ENCODE measurements at regions not wholly inside any gene's neighbourhood (a gene's known extent, or its start where the extent isn't known, plus 50 kb on each side); places are given as distances from the start of the nearest gene placed in this dataset.

- H3K36me3 ChIP-seq (ENCODE audit: control insufficient read depth in 4 of 4, insufficient read depth in 4 of 4, low read length in 3 of 4), result no peaks in the 10 kb centered on the region
- POLR2A ChIA-PET, result no interaction called here
Measured at GRCh38 chr5:175056831-175057230, 332.4 kb downstream of the MSX2 start.

GRCh38 chr5:175054243-175054642 is 329.9 kb downstream of the MSX2 start:
- H3K27ac ChIP-seq (ENCODE audit: insufficient read depth in 1 of 2, low read depth in 1 of 2, low read length in 2 of 2, poor library complexity in 1 of 2, severe bottlenecking in 2 of 2), result no peak overlapping the region
- no peaks in the 10 kb centered on the region for H3K36me3 ChIP-seq (ENCODE audit: control insufficient read depth in 4 of 4, insufficient read depth in 4 of 4, low read length in 3 of 4)
- H3K27me3 ChIP-seq (replicated peaks in 2 of 5; ENCODE audit: control insufficient read depth in 4 of 5, insufficient read depth in 5 of 5, low read length in 4 of 5), result peaks cover 4 to 16% (median 7%) of the 10 kb centered on the region in 5 experiments
- H3K4me3 ChIP-seq (ENCODE audit: control insufficient read depth in 1 of 7, extremely low read depth in 1 of 7, insufficient read depth in 4 of 7, low read depth in 2 of 7, low read length in 6 of 7), result no peak overlapping the region
- CTCF ChIA-PET, result no interaction called here
- POLR2A ChIA-PET, result no interaction called here
- no peak for DNase-seq
- no peaks in the 10 kb centered on the region for H3K9me3 ChIP-seq (ENCODE audit: control extremely low read depth in 1 of 5, control insufficient read depth in 4 of 5, insufficient read depth in 2 of 5, low read depth in 1 of 5, low read length in 4 of 5)
- no peaks in the 10 kb centered on the region for H3K4me1 ChIP-seq (ENCODE audit: control extremely low read depth in 1 of 4, control insufficient read depth in 4 of 4, insufficient read depth in 4 of 4, low read length in 3 of 4)
- 89% methylated on average over 2 of the region's 3 CpGs for WGBS (ENCODE audit: insufficient coverage)

More at GRCh38 chr5:175056831-175057230, 332.4 kb downstream of the MSX2 start:
- no peak overlapping the region for H3K4me3 ChIP-seq (ENCODE audit: control insufficient read depth in 1 of 7, extremely low read depth in 1 of 7, insufficient read depth in 4 of 7, low read depth in 2 of 7, low read length in 6 of 7)
- no peaks in the 10 kb centered on the region for H3K9me3 ChIP-seq (ENCODE audit: control extremely low read depth in 1 of 5, control insufficient read depth in 4 of 5, insufficient read depth in 2 of 5, low read depth in 1 of 5, low read length in 4 of 5)
- peaks cover 0 to 7% (median 2%) of the 10 kb centered on the region in 4 experiments for H3K4me1 ChIP-seq (ENCODE audit: control extremely low read depth in 1 of 4, control insufficient read depth in 4 of 4, insufficient read depth in 4 of 4, low read length in 3 of 4)
- DNase-seq, result no peak
- H3K27me3 ChIP-seq (replicated peaks in 2 of 5; ENCODE audit: control insufficient read depth in 4 of 5, insufficient read depth in 5 of 5, low read length in 4 of 5), result peaks cover 4 to 17% (median 11%) of the 10 kb centered on the region in 5 experiments
- 100% methylated on average over 1 of the region's 4 CpGs for WGBS (ENCODE audit: insufficient coverage)
- H3K27ac ChIP-seq (ENCODE audit: insufficient read depth in 1 of 2, low read depth in 1 of 2, low read length in 2 of 2, poor library complexity in 1 of 2, severe bottlenecking in 2 of 2), result no peak overlapping the region
- CTCF ChIA-PET, result no interaction called here

- Histone ChIP-seq H3K27me3 (replicated peaks in 2 of 5; ENCODE audit: control insufficient read depth in 4 of 5, insufficient read depth in 5 of 5, low read length in 4 of 5) (peaks cover 2 to 10% (median 2%) of the 10 kb centered on the region in 5 experiments), H3K4me3 (ENCODE audit: control insufficient read depth in 1 of 7, extremely low read depth in 1 of 7, insufficient read depth in 4 of 7, low read depth in 2 of 7, low read length in 6 of 7) (no peak overlapping the region), H3K27ac (ENCODE audit: insufficient read depth in 1 of 2, low read depth in 1 of 2, low read length in 2 of 2, poor library complexity in 1 of 2, severe bottlenecking in 2 of 2) (no peak overlapping the region), H3K9me3 (ENCODE audit: control extremely low read depth in 1 of 5, control insufficient read depth in 4 of 5, insufficient read depth in 2 of 5, low read depth in 1 of 5, low read length in 4 of 5) (no peaks in the 10 kb centered on the region), H3K4me1 (ENCODE audit: control extremely low read depth in 1 of 4, control insufficient read depth in 4 of 4, insufficient read depth in 4 of 4, low read length in 3 of 4) (no peaks in the 10 kb centered on the region), H3K36me3 (ENCODE audit: control insufficient read depth in 4 of 4, insufficient read depth in 4 of 4, low read length in 3 of 4) (no peaks in the 10 kb centered on the region)
- 100% methylated on average over 2 of the region's 2 CpGs for WGBS (ENCODE audit: insufficient coverage)
- ChIA-PET POLR2A (no interaction called here), CTCF (no interaction called here)
- no peak for DNase-seq
Measured at GRCh38 chr5:175052351-175052750, 328.0 kb downstream of the MSX2 start.

- H3K4me1 ChIP-seq (ENCODE audit: control extremely low read depth in 1 of 4, control insufficient read depth in 4 of 4, insufficient read depth in 4 of 4, low read length in 3 of 4), result no peaks in the 10 kb centered on the region
- H3K27ac ChIP-seq (ENCODE audit: insufficient read depth in 1 of 2, low read depth in 1 of 2, low read length in 2 of 2, poor library complexity in 1 of 2, severe bottlenecking in 2 of 2), result no peak overlapping the region
- no peak overlapping the region for H3K4me3 ChIP-seq (ENCODE audit: control insufficient read depth in 1 of 7, extremely low read depth in 1 of 7, insufficient read depth in 4 of 7, low read depth in 2 of 7, low read length in 6 of 7)
- ChIA-PET CTCF (no interaction called here), POLR2A (interaction anchor here (0.6 kb wide), 1 partner anchor 16 kb away, joined by 3 read pairs; no protein-coding TSS in a partner anchor)
- no peaks in the 10 kb centered on the region for H3K9me3 ChIP-seq (ENCODE audit: control extremely low read depth in 1 of 5, control insufficient read depth in 4 of 5, insufficient read depth in 2 of 5, low read depth in 1 of 5, low read length in 4 of 5)
- 100% methylated on average over 1 of the region's 1 CpG for WGBS (ENCODE audit: insufficient coverage)
- no peak for DNase-seq
- peaks cover 0 to 3% (median 0%) of the 10 kb centered on the region in 5 experiments for H3K27me3 ChIP-seq (replicated peaks in 2 of 5; ENCODE audit: control insufficient read depth in 4 of 5, insufficient read depth in 5 of 5, low read length in 4 of 5)
- no peaks in the 10 kb centered on the region for H3K36me3 ChIP-seq (ENCODE audit: control insufficient read depth in 4 of 4, insufficient read depth in 4 of 4, low read length in 3 of 4)
Measured at GRCh38 chr5:175047048-175047447, 322.7 kb downstream of the MSX2 start.

- Histone ChIP-seq H3K27ac (ENCODE audit: insufficient read depth in 1 of 2, low read depth in 1 of 2, low read length in 2 of 2, poor library complexity in 1 of 2, severe bottlenecking in 2 of 2) (no peak overlapping the region), H3K27me3 (replicated peaks in 2 of 5; ENCODE audit: control insufficient read depth in 4 of 5, insufficient read depth in 5 of 5, low read length in 4 of 5) (peaks cover 0 to 3% (median 0%) of the 10 kb centered on the region in 5 experiments), H3K4me3 (ENCODE audit: control insufficient read depth in 1 of 7, extremely low read depth in 1 of 7, insufficient read depth in 4 of 7, low read depth in 2 of 7, low read length in 6 of 7) (no peak overlapping the region), H3K36me3 (ENCODE audit: control insufficient read depth in 4 of 4, insufficient read depth in 4 of 4, low read length in 3 of 4) (no peaks in the 10 kb centered on the region), H3K4me1 (ENCODE audit: control extremely low read depth in 1 of 4, control insufficient read depth in 4 of 4, insufficient read depth in 4 of 4, low read length in 3 of 4) (no peaks in the 10 kb centered on the region), H3K9me3 (ENCODE audit: control extremely low read depth in 1 of 5, control insufficient read depth in 4 of 5, insufficient read depth in 2 of 5, low read depth in 1 of 5, low read length in 4 of 5) (no peaks in the 10 kb centered on the region)
- ChIA-PET POLR2A (no interaction called here), CTCF (no interaction called here)
- WGBS (ENCODE audit: insufficient coverage), result no CpG with 5 or more reads among the region's 5 CpGs
- no peak for DNase-seq
Measured at GRCh38 chr5:175045820-175046219, 321.4 kb downstream of the MSX2 start.

- no peaks in the 10 kb centered on the region for H3K4me1 ChIP-seq (ENCODE audit: control extremely low read depth in 1 of 4, control insufficient read depth in 4 of 4, insufficient read depth in 4 of 4, low read length in 3 of 4)
- DNase-seq, result no peak
- H3K4me3 ChIP-seq (ENCODE audit: control insufficient read depth in 1 of 7, extremely low read depth in 1 of 7, insufficient read depth in 4 of 7, low read depth in 2 of 7, low read length in 6 of 7), result no peak overlapping the region
- H3K27ac ChIP-seq (ENCODE audit: insufficient read depth in 1 of 2, low read depth in 1 of 2, low read length in 2 of 2, poor library complexity in 1 of 2, severe bottlenecking in 2 of 2), result no peak overlapping the region
- no peaks in the 10 kb centered on the region for H3K36me3 ChIP-seq (ENCODE audit: control insufficient read depth in 4 of 4, insufficient read depth in 4 of 4, low read length in 3 of 4)
- H3K9me3 ChIP-seq (ENCODE audit: control extremely low read depth in 1 of 5, control insufficient read depth in 4 of 5, insufficient read depth in 2 of 5, low read depth in 1 of 5, low read length in 4 of 5), result peaks cover 0 to 4% (median 2%) of the 10 kb centered on the region in 5 experiments
- CTCF ChIA-PET, result no interaction called here
- POLR2A ChIA-PET, result no interaction called here
- 100% methylated on average over 2 of the region's 2 CpGs for WGBS (ENCODE audit: insufficient coverage)
- peaks cover 0 to 3% (median 0%) of the 10 kb centered on the region in 5 experiments for H3K27me3 ChIP-seq (replicated peaks in 2 of 5; ENCODE audit: control insufficient read depth in 4 of 5, insufficient read depth in 5 of 5, low read length in 4 of 5)
Measured at GRCh38 chr5:175037820-175038219, 313.4 kb downstream of the MSX2 start.

GRCh38 chr5:175035882-175036533 is 311.6 kb downstream of the MSX2 start:
- WGBS (ENCODE audit: insufficient coverage), result no CpG with 5 or more reads among the region's 1 CpG
- CTCF ChIA-PET, result no interaction called here

More at GRCh38 chr5:175035882-175036533, 311.6 kb downstream of the MSX2 start:
- no peak overlapping the region for H3K27ac ChIP-seq (ENCODE audit: insufficient read depth in 1 of 2, low read depth in 1 of 2, low read length in 2 of 2, poor library complexity in 1 of 2, severe bottlenecking in 2 of 2)
- no peak for DNase-seq
- no peaks in the 10 kb centered on the region for H3K4me1 ChIP-seq (ENCODE audit: control extremely low read depth in 1 of 4, control insufficient read depth in 4 of 4, insufficient read depth in 4 of 4, low read length in 3 of 4)
- no peak overlapping the region for H3K4me3 ChIP-seq (ENCODE audit: control insufficient read depth in 1 of 7, extremely low read depth in 1 of 7, insufficient read depth in 4 of 7, low read depth in 2 of 7, low read length in 6 of 7)
- H3K36me3 ChIP-seq (ENCODE audit: control insufficient read depth in 4 of 4, insufficient read depth in 4 of 4, low read length in 3 of 4), result no peaks in the 10 kb centered on the region
- peaks cover 0 to 4% (median 2%) of the 10 kb centered on the region in 5 experiments for H3K9me3 ChIP-seq (ENCODE audit: control extremely low read depth in 1 of 5, control insufficient read depth in 4 of 5, insufficient read depth in 2 of 5, low read depth in 1 of 5, low read length in 4 of 5)
- H3K27me3 ChIP-seq (replicated peaks in 2 of 5; ENCODE audit: control insufficient read depth in 4 of 5, insufficient read depth in 5 of 5, low read length in 4 of 5), result peaks cover 0 to 3% (median 0%) of the 10 kb centered on the region in 5 experiments
- POLR2A ChIA-PET, result no interaction called here
